ENCODE measurements at regions not wholly inside any gene's neighbourhood (a gene's known extent, or its start where the extent isn't known, plus 50 kb on each side); places are given as distances from the start of the nearest gene placed in this dataset.

- H3K27ac ChIP-seq: no peak overlapping the region
- TF ChIP-seq, protein P1, sequence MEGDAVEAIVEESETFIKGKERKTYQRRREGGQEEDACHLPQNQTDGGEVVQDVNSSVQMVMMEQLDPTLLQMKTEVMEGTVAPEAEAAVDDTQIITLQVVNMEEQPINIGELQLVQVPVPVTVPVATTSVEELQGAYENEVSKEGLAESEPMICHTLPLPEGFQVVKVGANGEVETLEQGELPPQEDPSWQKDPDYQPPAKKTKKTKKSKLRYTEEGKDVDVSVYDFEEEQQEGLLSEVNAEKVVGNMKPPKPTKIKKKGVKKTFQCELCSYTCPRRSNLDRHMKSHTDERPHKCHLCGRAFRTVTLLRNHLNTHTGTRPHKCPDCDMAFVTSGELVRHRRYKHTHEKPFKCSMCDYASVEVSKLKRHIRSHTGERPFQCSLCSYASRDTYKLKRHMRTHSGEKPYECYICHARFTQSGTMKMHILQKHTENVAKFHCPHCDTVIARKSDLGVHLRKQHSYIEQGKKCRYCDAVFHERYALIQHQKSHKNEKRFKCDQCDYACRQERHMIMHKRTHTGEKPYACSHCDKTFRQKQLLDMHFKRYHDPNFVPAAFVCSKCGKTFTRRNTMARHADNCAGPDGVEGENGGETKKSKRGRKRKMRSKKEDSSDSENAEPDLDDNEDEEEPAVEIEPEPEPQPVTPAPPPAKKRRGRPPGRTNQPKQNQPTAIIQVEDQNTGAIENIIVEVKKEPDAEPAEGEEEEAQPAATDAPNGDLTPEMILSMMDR (conservative IDR thresholded peaks at IDR 0.05): no peak
These were observed 59.4 kb upstream of the DRD2 start for GRCh38 chr11:113534625-113535024.

- TF ChIP-seq, protein P1 (conservative IDR thresholded peaks at IDR 0.05): no peak
- no peak overlapping the region for H3K27ac ChIP-seq
These were observed 58.2 kb upstream of the DRD2 start for GRCh38 chr11:113533425-113533698.

DNA sequence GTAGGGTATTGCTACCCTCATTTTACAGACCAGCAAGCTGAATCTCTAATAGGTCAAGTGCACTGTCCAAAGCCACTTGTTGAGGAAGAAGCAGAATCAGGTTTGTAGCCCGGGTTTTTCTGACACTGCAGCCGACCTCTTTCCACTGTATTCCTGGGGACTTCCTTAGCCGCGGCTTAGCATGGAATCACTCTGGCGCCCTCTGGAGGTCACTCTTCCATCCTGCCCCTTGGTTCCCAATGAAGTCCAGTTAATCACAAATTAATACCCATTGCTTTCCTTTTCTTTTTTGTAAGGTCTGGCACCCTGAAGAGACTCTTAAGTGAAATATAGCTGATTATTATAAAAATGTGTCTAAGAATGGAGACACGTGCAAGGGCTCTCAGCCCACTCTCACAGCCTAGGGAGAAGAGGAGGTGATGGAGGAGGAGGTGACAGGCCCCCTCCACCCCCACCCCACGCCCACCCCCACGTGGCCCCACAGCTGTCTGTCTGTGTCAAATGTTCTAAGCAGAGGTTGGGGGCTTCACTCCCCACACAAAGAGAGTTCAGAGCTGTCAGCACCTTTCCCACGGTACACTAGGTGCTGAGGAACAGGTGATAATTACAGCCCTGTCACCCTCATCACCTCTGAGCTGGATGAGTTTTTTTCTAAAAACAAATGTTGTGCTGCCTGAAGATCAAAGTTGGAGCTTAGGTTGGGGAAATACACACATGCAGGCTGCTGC is 57.7 kb upstream of the DRD2 start:
- H3K27ac ChIP-seq: no peak overlapping the region
- TF ChIP-seq, protein P1 (conservative IDR thresholded peaks at IDR 0.05): peak; percentile 97

GRCh38 chr11:113531575-113532451 is 56.6 kb upstream of the DRD2 start:
- TF ChIP-seq, protein P1 (conservative IDR thresholded peaks at IDR 0.05): no peak
- H3K27ac ChIP-seq: no peak overlapping the region

DNA sequence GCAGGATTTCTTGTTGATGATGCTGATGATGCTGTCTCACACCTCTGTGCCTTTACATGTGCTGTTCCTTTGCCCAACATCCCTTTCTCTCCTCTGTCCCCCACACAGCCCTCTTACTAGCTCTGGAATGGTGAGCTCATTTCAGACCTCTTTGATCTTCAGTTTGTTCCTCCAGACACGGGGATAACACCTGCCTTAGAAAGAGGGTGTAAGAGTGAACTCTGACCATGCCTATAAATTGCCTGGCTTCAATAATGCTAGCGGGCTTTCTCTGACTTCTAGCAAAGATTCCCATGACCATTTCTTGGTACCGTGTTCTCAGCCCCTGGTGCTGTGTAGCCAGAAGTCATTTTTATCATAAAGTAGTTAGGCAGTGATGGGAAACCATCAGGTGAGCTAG is 55.9 kb upstream of the DRD2 start:
- TF ChIP-seq, protein P1 (conservative IDR thresholded peaks at IDR 0.05): no peak
- no peak overlapping the region for H3K27ac ChIP-seq

DNA sequence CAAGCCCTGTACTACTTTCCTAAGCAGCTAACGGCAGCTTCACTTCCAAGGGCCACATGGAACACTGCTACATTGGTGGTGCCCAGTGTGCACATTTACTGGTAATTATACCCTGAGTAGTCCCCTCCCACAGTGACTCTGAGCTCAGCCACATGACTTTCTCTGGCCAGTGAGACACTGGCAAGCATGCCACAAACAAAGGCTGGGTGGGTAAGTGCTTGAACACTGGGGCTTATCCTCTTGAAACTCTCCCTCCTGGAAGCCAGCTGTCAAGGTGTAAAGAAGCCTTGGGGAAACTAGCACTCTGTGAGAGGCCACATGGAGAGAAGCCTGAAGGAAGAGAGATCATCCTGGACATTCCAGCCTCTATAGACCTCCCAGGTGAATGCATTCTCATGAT is 54.4 kb upstream of the DRD2 start:
- TF ChIP-seq, protein P1 (conservative IDR thresholded peaks at IDR 0.05): no peak
- no peak overlapping the region for H3K27ac ChIP-seq

DNA sequence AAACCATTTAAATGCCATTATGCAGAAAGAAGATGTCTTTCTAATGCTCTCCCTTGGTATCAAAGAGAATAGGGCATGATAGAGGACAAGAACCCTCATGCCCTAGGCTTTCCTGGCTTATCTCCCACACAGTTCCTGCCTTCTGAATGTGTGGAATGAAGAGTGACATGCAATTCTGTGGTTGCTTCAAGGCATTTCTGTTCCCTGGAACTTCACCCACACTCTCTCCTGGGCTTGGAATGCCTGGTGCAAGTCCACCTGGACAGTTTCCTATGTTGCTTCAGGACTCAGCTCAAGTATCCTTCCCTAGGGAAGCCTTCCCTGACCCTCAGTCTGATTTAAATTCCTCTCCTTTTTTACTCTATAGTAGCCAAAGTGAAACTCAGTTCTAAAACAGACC is 53.8 kb upstream of the DRD2 start:
- H3K27ac ChIP-seq: no peak overlapping the region
- TF ChIP-seq, protein P1 (conservative IDR thresholded peaks at IDR 0.05): no peak

Data from VCaP (cell line).